ENCODE measurements at regions not wholly inside any gene's neighbourhood (a gene's known extent, or its start where the extent isn't known, plus 50 kb on each side); places are given as distances from the start of the nearest gene placed in this dataset.

DNA sequence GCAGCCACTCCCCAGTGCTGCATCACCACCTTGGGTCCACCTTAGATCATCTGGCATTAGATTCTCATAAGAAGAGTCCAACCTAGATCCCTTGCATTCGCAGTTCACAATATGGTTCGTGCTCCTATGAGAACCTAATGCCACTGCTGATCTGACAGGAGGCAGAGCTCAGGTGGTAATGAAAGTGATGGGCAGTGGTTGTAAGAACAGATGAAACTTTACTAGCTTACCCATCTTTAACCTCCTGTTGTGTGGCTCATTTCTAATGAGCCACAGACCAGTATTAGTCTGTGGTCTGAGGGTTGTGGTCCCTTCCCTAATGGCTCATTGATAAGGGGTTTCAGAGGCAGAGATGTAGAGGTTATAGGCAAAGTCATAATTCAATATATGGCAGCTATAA lies 615.9 kb upstream of the MIS18BP1 start:
- TF ChIP-seq, protein P1, sequence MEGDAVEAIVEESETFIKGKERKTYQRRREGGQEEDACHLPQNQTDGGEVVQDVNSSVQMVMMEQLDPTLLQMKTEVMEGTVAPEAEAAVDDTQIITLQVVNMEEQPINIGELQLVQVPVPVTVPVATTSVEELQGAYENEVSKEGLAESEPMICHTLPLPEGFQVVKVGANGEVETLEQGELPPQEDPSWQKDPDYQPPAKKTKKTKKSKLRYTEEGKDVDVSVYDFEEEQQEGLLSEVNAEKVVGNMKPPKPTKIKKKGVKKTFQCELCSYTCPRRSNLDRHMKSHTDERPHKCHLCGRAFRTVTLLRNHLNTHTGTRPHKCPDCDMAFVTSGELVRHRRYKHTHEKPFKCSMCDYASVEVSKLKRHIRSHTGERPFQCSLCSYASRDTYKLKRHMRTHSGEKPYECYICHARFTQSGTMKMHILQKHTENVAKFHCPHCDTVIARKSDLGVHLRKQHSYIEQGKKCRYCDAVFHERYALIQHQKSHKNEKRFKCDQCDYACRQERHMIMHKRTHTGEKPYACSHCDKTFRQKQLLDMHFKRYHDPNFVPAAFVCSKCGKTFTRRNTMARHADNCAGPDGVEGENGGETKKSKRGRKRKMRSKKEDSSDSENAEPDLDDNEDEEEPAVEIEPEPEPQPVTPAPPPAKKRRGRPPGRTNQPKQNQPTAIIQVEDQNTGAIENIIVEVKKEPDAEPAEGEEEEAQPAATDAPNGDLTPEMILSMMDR (conservative IDR thresholded peaks at IDR 0.05): no peak
- TF ChIP-seq ZFX (IDR thresholded peaks at IDR 0.05): no peak
- H3K27ac ChIP-seq: no peak overlapping the region

DNA sequence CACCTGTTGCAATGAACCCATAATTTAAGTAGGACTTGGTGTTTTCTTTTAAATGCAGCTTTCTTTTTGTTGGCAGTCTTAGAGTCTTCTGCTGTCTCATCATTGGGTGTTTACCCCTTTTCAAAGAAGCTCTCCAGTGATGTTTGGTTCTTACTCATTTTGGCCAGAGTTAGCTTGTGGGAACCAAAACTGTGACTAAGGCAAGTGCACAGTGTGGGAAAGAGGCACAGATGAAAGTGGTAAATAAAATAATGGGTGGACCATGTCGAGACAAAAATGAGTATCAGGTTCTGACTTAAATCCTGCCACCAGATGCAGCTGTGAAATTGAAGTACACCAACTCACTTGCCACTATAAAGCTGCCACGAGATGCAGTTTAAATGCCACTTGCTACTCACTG lies 615.4 kb upstream of the MIS18BP1 start:
- TF ChIP-seq ZFX (IDR thresholded peaks at IDR 0.05): no peak
- TF ChIP-seq, protein P1 (conservative IDR thresholded peaks at IDR 0.05): no peak
- H3K27ac ChIP-seq: no peak overlapping the region

DNA sequence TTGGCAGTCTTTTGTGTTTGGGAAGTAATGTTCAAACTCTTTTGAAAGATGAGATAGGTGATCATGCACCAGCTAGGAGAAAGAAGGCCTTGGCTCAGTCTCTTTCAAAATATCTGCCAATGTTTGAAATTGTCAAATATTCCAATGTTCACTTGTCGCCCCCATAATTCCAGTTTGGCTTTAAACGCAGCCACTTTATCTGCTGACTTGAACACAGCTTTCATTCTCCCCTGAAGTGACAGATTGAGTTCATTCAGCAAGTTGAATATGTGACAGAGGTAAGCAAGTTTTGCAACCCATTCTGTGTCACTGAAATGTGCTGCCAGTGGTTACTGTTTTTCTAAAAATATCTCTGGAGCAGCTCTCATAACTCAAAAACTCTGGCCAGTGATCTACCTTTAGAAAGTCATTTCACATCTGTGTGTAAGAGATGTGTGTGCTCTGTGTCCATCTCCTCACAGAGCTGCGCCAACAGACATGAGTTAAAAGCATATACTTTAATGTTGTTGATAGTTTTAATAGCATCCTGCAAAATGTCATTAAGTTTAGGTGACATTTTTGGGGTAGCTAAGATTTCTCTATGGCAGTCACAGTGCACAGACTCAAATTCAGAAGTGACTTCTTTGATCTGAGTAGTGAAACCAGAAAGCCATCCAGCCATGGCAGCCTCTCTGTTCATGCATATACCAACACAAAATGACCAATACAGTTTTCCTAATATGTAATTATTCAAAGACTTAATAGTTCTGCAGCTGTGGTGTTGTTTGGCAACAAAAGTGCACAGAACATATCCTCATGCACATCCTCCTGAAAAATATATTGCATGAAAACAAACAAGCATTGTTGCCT lies 614.3 kb upstream of the MIS18BP1 start:
- H3K27ac ChIP-seq: no peak overlapping the region
- TF ChIP-seq, protein P1 (conservative IDR thresholded peaks at IDR 0.05): no peak
- no peak for TF ChIP-seq ZFX (IDR thresholded peaks at IDR 0.05)

DNA sequence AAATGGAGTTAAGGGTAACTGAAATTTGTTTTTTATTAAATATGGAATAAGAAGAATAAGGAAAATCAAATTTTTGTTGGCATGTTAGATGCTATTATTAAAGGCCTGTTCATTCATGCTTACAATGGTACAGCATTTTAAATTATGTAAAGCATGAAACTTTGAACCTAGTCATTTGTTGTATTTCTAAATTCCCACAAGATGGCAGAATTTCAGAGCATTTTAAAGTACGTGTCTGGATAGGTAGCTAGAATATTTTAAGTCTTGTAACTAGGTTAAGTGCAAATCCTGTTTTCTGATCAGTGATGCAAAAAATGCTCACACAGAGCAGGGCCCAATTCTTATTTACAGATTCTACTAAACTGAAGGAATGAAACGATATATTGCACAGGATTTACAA lies 585.6 kb upstream of the MIS18BP1 start:
- no peak overlapping the region for H3K27ac ChIP-seq
- TF ChIP-seq, protein P1 (conservative IDR thresholded peaks at IDR 0.05): peak; percentile 38
- TF ChIP-seq ZFX (IDR thresholded peaks at IDR 0.05): no peak

DNA sequence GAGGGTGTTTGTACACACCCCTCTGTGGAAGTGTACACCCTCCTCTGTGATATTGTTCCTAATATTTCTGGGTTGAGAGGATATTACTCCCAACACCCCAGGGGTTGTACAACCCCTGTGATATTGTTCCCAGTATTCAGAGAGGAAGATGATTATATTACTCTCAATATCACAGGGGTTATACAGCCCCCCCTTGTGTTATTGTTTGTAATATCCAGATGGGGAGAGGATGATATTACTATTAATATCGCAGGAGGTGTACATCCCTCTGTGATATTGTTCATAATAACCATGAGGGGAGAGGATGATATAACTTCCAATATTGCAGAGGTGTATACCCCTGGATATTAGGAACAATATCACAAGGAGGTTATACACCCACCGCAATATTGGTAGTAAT lies 566.1 kb upstream of the MIS18BP1 start:
- TF ChIP-seq, protein P1 (conservative IDR thresholded peaks at IDR 0.05): no peak
- no peak for TF ChIP-seq ZFX (IDR thresholded peaks at IDR 0.05)
- H3K27ac ChIP-seq: no peak overlapping the region

DNA sequence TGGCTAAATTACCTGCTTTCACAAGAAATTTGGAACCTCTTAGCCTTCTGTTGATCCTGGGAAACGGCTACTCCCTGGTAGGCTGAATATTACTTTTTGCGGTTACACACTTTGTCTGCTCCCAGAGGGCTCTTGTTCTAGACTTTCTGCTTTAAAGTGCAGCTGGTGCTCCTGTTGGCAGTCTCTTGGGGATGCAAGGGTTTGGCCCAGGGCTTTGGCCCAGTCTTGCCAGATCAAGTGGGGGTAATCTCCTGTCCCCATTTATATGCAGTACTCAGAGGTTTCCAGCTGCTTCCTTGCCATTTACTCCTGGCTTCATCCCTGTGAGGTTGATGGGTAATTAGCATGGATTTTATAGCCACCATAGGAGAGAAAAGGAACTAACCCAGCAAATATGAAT lies 558.2 kb upstream of the MIS18BP1 start:
- no peak for TF ChIP-seq ZFX (IDR thresholded peaks at IDR 0.05)
- TF ChIP-seq, protein P1 (conservative IDR thresholded peaks at IDR 0.05): no peak
- no peak overlapping the region for H3K27ac ChIP-seq

DNA sequence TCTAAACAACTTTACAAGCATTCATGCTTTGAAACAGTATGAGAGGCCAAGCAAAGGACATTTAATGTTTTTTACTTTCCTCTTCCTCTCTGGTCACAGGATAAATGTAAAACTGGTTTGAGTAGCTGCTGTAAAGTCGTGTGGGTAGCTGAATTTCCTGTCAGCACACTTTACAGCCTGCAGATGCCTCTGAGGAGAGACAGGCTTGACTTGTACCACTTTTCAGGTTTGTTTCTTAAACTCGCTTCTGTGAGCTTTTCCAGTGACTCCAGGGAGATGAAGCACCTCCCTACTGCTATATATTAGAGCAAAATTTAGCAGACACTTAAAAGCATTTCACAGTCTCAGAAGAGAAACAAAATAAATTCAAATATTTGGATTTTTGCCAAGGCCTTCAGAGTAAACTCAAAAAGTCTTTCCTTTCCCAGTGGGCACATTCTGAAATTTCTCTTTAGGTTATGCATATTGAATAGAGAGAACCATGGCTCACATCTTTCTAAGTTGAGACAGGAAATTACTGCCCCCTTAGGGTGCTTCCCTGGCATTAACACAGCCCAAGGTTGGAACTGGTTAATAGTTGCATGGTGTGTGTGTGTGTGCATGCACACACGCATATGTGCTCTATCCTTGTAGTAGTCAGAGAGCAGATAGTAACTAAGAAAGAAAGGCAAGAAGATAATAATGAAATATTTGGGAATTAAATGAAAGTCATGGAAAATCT lies 557.3 kb upstream of the MIS18BP1 start:
- no peak overlapping the region for H3K27ac ChIP-seq
- TF ChIP-seq, protein P1 (conservative IDR thresholded peaks at IDR 0.05): no peak; the same call in 1 of the 2 replicates
- no peak for TF ChIP-seq ZFX (IDR thresholded peaks at IDR 0.05)

Measured in C4-2B (cell line).